GM12878 (cell line): ENCODE measurements at regions not wholly inside any gene's neighbourhood (a gene's known extent, or its start where the extent isn't known, plus 50 kb on each side); places are given as distances from the start of the nearest gene placed in this dataset.

Experiments used
- ATAC-seq: fragments of 200-7000 bp; cut with Tn5 transposase; 3 replicates; pipeline ENCODE4 v1.9.1; 2020; ENCODE audit warnings: mild to moderate bottlenecking, moderate library complexity
- BruUV-seq: library from RNA; stranded (reverse); fragments of 400-500 nt; replicated peaks from 2 replicates; lab custom pipeline; 2021; lab: Mats Ljungman, UMichigan
- CTCF ChIA-PET: fragments of 300-600 bp; sonication (Branson Sonifier 250); formaldehyde crosslinking; extraction: SDS; loops from one replicate; lab custom pipeline; 2021; ENCODE audit warnings: inconsistent platforms; lab: Yijun Ruan, JAX
- POLR2A ChIA-PET: fragments of 350-600 bp; formaldehyde crosslinking; extraction: SDS; loops from one replicate; lab custom pipeline; 2021; ENCODE audit warnings: inconsistent platforms; lab: Charles Lee
- RAD21 ChIA-PET: fragments of 300-600 bp; sonication (Branson Sonifier 250); formaldehyde crosslinking; loops from one replicate; lab custom pipeline; 2023; ENCODE audit warnings: antibody characterized with exemption; ENCODE audit not compliant: unreplicated experiment; lab: Charles Lee
- SMC1A ChIA-PET: fragments of 300-600 bp; sonication (Branson Sonifier 250); formaldehyde crosslinking; loops from one replicate; lab custom pipeline; 2023; ENCODE audit not compliant: unreplicated experiment, uncharacterized antibody; lab: Charles Lee
- DNase-seq: peaks from one replicate; pipeline ENCODE4 v3.0.0-alpha.2; 2011; ENCODE audit warnings: low read depth, low spot score
- FAIRE-seq: peaks from 3 replicates; lab custom pipeline; 2011; peaks lifted over from hg19 to GRCh38; lab: Jason Lieb, UNC
- H2AFZ ChIP-seq: 2 replicates; pipeline ENCODE4 v1.6.0; 2011; ENCODE audit warnings: low read depth, low read length, control low read depth; ENCODE audit not compliant: control insufficient read depth
- H3K27ac ChIP-seq: 2 replicates; pipeline ENCODE4 v1.5.1; 2011; ENCODE audit warnings: control low read depth; ENCODE audit not compliant: control insufficient read depth, insufficient read depth
- H3K27me3 ChIP-seq, 2 experiments: replicated peaks in 1 of 2; 2 replicates each; pipeline versions ENCODE4 v1.6.0 to v1.6.1; 2011; ENCODE audit warnings: low read length in 1 of 2; ENCODE audit not compliant: control insufficient read depth in 2 of 2, insufficient read depth in 2 of 2
- H3K36me3 ChIP-seq, 2 experiments: 2 replicates each; pipeline ENCODE4 v1.5.1; 2011; ENCODE audit warnings: low read length in 1 of 2; ENCODE audit not compliant: control insufficient read depth in 2 of 2, insufficient read depth in 2 of 2
- H3K4me1 ChIP-seq: 2 replicates; pipeline ENCODE4 v1.6.1; 2011; ENCODE audit warnings: mild to moderate bottlenecking, low read length, moderate library complexity, mixed read lengths; ENCODE audit not compliant: control insufficient read depth, insufficient read depth
- H3K4me2 ChIP-seq: 2 replicates; pipeline ENCODE4 v1.6.0; 2011; ENCODE audit warnings: control low read depth; ENCODE audit not compliant: control insufficient read depth, insufficient read depth
- H3K4me3 ChIP-seq: fragments of 200-600 bp; sonication (generic); 2 replicates; pipeline ENCODE4 v1.5.1; 2016
- H3K79me2 ChIP-seq: 2 replicates; pipeline ENCODE4 v1.6.0; 2011; ENCODE audit warnings: low read length; ENCODE audit not compliant: control insufficient read depth, insufficient read depth
- H3K9ac ChIP-seq: 2 replicates; pipeline ENCODE4 v1.8.0; 2011; ENCODE audit warnings: low read length, control low read depth, mixed read lengths; ENCODE audit not compliant: control insufficient read depth, insufficient read depth
- H3K9me3 ChIP-seq: replicated peaks from 3 replicates; pipeline ENCODE4 v1.5.1; 2011; ENCODE audit warnings: mild to moderate bottlenecking, low read length; ENCODE audit not compliant: control insufficient read depth, insufficient read depth
- H4K20me1 ChIP-seq: 2 replicates; pipeline ENCODE4 v1.6.0; 2011; ENCODE audit not compliant: control insufficient read depth, insufficient read depth
- ATF3 ChIP-seq: IDR thresholded peaks from 2 replicates; pipeline ENCODE4 v1.6.1; 2011; ENCODE audit warnings: low read depth, mild to moderate bottlenecking, low read length, moderate library complexity, borderline replicate concordance; ENCODE audit errors: extremely low read depth
- CREM ChIP-seq: IDR thresholded peaks from 2 replicates; pipeline ENCODE4 v1.6.1; 2014; ENCODE audit warnings: antibody characterized with exemption, low read depth
- CTCF ChIP-seq, 3 experiments: IDR thresholded peaks in 2 of 3; conservative IDR thresholded peaks in 1 of 3; 2 replicates each; pipeline ENCODE4 v1.5.1; 2011; ENCODE audit warnings: low read depth in 3 of 3, low read length in 3 of 3, mild to moderate bottlenecking in 3 of 3, control low read depth in 2 of 3, moderate library complexity in 2 of 3, inconsistent platforms in 1 of 3, mixed read lengths in 1 of 3; ENCODE audit not compliant: control insufficient read depth in 2 of 3, insufficient read depth in 1 of 3; ENCODE audit errors: extremely low read depth in 1 of 3
- EED ChIP-seq: sonication (generic); IDR thresholded peaks from 2 replicates; pipeline ENCODE4 v1.6.1; 2016; ENCODE audit warnings: antibody characterized with exemption, low read depth
- IKZF2 ChIP-seq, 2 experiments: fragments of 450-650 bp; IDR thresholded peaks; 2 replicates each; pipeline ENCODE4 v1.6.1; 2017; ENCODE audit warnings: mild to moderate bottlenecking in 2 of 2, moderate library complexity in 2 of 2
- IRF4 ChIP-seq: IDR thresholded peaks from 2 replicates; pipeline ENCODE4 v1.6.1; 2011; ENCODE audit warnings: low read depth, low read length
- JUNB ChIP-seq: IDR thresholded peaks from 2 replicates; pipeline ENCODE4 v1.6.1; 2016; ENCODE audit warnings: antibody characterized with exemption, mild to moderate bottlenecking
- MEF2A ChIP-seq: IDR thresholded peaks from 2 replicates; pipeline ENCODE4 v1.6.1; 2011; ENCODE audit warnings: low read depth, mild to moderate bottlenecking, low read length, moderate library complexity; ENCODE audit not compliant: insufficient read depth
- MEF2B ChIP-seq: fragments of 450-650 bp; IDR thresholded peaks from 2 replicates; pipeline ENCODE4 v1.6.1; 2018; ENCODE audit warnings: mild to moderate bottlenecking, moderate library complexity; ENCODE audit not compliant: partially characterized antibody, poor library complexity, severe bottlenecking
- NBN ChIP-seq: fragments of 450-650 bp; IDR thresholded peaks from 2 replicates; pipeline ENCODE4 v1.6.1; 2016
- PAX5 ChIP-seq: IDR thresholded peaks from 2 replicates; pipeline ENCODE4 v1.6.1; 2011; ENCODE audit warnings: low read depth, low read length, borderline replicate concordance
- PKNOX1 ChIP-seq: fragments of 450-650 bp; IDR thresholded peaks from 2 replicates; pipeline ENCODE4 v1.6.1; 2016; ENCODE audit warnings: mild to moderate bottlenecking
- RAD21 ChIP-seq: IDR thresholded peaks from 2 replicates; pipeline ENCODE4 v1.6.1; 2011; ENCODE audit warnings: mild to moderate bottlenecking, low read depth, low read length, moderate library complexity; ENCODE audit not compliant: insufficient read depth
- RBBP5 ChIP-seq: fragments of 200-600 bp; sonication (generic); conservative IDR thresholded peaks from 2 replicates; pipeline ENCODE4 v1.6.1; 2016
- RUNX3 ChIP-seq: IDR thresholded peaks from 2 replicates; pipeline ENCODE4 v1.6.1; 2012; ENCODE audit warnings: low read length, inconsistent platforms
- TAF1 ChIP-seq: IDR thresholded peaks from 2 replicates; pipeline ENCODE4 v1.6.1; 2011; ENCODE audit warnings: mild to moderate bottlenecking, low read depth, low read length, borderline replicate concordance
- ZNF24 ChIP-seq: fragments of 450-650 bp; IDR thresholded peaks from 2 replicates; pipeline ENCODE4 v1.6.1; 2017; ENCODE audit warnings: antibody characterized with exemption, mild to moderate bottlenecking
- WGBS: methylation state at CpG from one replicate; pipeline ENCODE4 v1.1.6; 2016; ENCODE audit warnings: low lambda C conversion rate; ENCODE audit not compliant: insufficient replicate concordance, insufficient coverage; ENCODE audit errors: missing lambda C conversion rate; 5-methylcytosine and 5-hydroxymethylcytosine counted together
- in situ Hi-C: fragments of 300-500 bp; cut with MboI; formaldehyde crosslinking; loops from 9 replicates; pipeline ENCODE4 v1.14.3; 2018; ENCODE audit warnings: mixed read lengths
- intact Hi-C: fragments of 100-400 bp; cut with micrococcal nuclease; formaldehyde crosslinking; loops from one replicate; pipeline ENCODE4 v1.14.2; 2022; ENCODE audit not compliant: unreplicated experiment
- TF ChIP-seq, protein P1 (sequence below): fragments of 450-650 bp; IDR thresholded peaks from 2 replicates; pipeline ENCODE4 v1.6.1; 2017; ENCODE audit warnings: mild to moderate bottlenecking, low read depth, inconsistent platforms; ENCODE audit not compliant: poor library complexity, severe bottlenecking

- in situ Hi-C loops: loop anchor here (10.0 kb wide), 2 partner anchors 255 to 705 kb away; no protein-coding TSS in a partner anchor
- ATAC-seq (peak; percentile 68), FAIRE-seq (peak; percentile 93), DNase-seq (no peak)
- ChIA-PET CTCF (interaction anchor here (0.6 to 15.3 kb wide), 77 partner anchors 6 to 1036 kb away, joined by 3 to 386 read pairs (median 5); partner anchors contain the start of gene FAM98B), RAD21 (interaction anchor here (0.6 to 8.9 kb wide), 37 partner anchors 8 to 704 kb away, joined by 3 to 224 read pairs (median 4); partner anchors contain the start of genes FAM98B and RASGRP1), POLR2A (interaction anchor here (0.6 to 1.6 kb wide), 7 partner anchors 9 to 259 kb away, joined by 3 to 5 read pairs (median 3); no protein-coding TSS in a partner anchor), SMC1A (interaction anchor here (0.6 to 11.9 kb wide), 55 partner anchors 13 to 1057 kb away, joined by 3 to 249 read pairs (median 4); partner anchors contain the start of gene FAM98B)
- Histone ChIP-seq H3K4me3 (no peak overlapping the region), H3K27me3 (no peaks in the 10 kb centered on the region), H3K9me3 (no peaks in the 10 kb centered on the region), H3K4me2 (no peak overlapping the region), H3K4me1 (peaks cover 19% of the 10 kb centered on the region), H3K9ac (no peak overlapping the region), H3K79me2 (no peaks in the 10 kb centered on the region), H4K20me1 (no peaks in the 10 kb centered on the region), H3K36me3 (no peaks in the 10 kb centered on the region), H3K27ac (no peak overlapping the region), H2AFZ (no peak overlapping the region)
- BruUV-seq: no TSS peak
- WGBS: 3% methylated on average over 2 of the region's 2 CpGs
- intact Hi-C loops: loop anchor here (1.0 to 10.0 kb wide), 5 partner anchors 155 to 1055 kb away; no protein-coding TSS in a partner anchor
- TF ChIP-seq MEF2A: no peak
- no peak for TF ChIP-seq ZNF24
- TF ChIP-seq PAX5: no peak
- TF ChIP-seq PKNOX1: peak; percentile 19; the same call in 1 of the 2 replicates
- peak; percentile 85 to 92 (median 87) for TF ChIP-seq CTCF (IDR thresholded peaks at IDR 0.05 in 2 of 3, conservative IDR thresholded peaks at IDR 0.05 in 1 of 3; ENCODE audit: control insufficient read depth in 2 of 3, extremely low read depth in 1 of 3, insufficient read depth in 1 of 3, low read depth in 3 of 3, low read length in 3 of 3)
- TF ChIP-seq RBBP5: no peak
- no peak for TF ChIP-seq EED
- peak; percentile 79; the same call in 1 of the 2 replicates for TF ChIP-seq IRF4
- TF ChIP-seq TAF1: no peak
- TF ChIP-seq IKZF2 (IDR thresholded peaks at IDR 0.05): no peak
- peak; percentile 25; the same call in 1 of the 2 replicates for TF ChIP-seq RUNX3
- no peak for TF ChIP-seq MEF2B
- no peak for TF ChIP-seq ATF3
- TF ChIP-seq RAD21: peak; percentile 79
- TF ChIP-seq NBN: 0 out of 2 replicates have a peak, but pooled peaks have one; percentile 23
- TF ChIP-seq JUNB: peak; percentile 26; the same call in 1 of the 2 replicates
- TF ChIP-seq CREM: no peak
- TF ChIP-seq, protein P1, sequence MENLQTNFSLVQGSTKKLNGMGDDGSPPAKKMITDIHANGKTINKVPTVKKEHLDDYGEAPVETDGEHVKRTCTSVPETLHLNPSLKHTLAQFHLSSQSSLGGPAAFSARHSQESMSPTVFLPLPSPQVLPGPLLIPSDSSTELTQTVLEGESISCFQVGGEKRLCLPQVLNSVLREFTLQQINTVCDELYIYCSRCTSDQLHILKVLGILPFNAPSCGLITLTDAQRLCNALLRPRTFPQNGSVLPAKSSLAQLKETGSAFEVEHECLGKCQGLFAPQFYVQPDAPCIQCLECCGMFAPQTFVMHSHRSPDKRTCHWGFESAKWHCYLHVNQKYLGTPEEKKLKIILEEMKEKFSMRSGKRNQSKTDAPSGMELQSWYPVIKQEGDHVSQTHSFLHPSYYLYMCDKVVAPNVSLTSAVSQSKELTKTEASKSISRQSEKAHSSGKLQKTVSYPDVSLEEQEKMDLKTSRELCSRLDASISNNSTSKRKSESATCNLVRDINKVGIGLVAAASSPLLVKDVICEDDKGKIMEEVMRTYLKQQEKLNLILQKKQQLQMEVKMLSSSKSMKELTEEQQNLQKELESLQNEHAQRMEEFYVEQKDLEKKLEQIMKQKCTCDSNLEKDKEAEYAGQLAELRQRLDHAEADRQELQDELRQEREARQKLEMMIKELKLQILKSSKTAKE: no peak
Measured at GRCh38 chr15:38699633-38700230, 135.1 kb upstream of the RASGRP1 start.
